HG03558 (cell line): ENCODE measurements at regions not wholly inside any gene's neighbourhood (a gene's known extent, or its start where the extent isn't known, plus 50 kb on each side); places are given as distances from the start of the nearest gene placed in this dataset.

Experiments used
- ATAC-seq: cut with Tn5 transposase; IDR thresholded peaks from one replicate; pipeline ENCODE4 v1.9.1; 2021; ENCODE audit warnings: moderate number of reproducible peaks; ENCODE audit not compliant: unreplicated experiment; ENCODE audit errors: extremely low read depth

GRCh38 chrX:69085151-69085550 lies 80.1 kb downstream of the PJA1 start:
- ATAC-seq: no peak

GRCh38 chrX:69083801-69084200 lies 81.5 kb downstream of the PJA1 start:
- ATAC-seq: no peak

GRCh38 chrX:69083361-69083760 lies 81.9 kb downstream of the PJA1 start:
- no peak for ATAC-seq

GRCh38 chrX:69082753-69083150 lies 82.5 kb downstream of the PJA1 start:
- ATAC-seq: no peak

- no peak for ATAC-seq
Observed at GRCh38 chrX:69082055-69082752, 83.0 kb downstream of the PJA1 start.

- no peak for ATAC-seq
Observed at GRCh38 chrX:69080855-69081465, 84.3 kb downstream of the PJA1 start.

- ATAC-seq: no peak
Observed at GRCh38 chrX:69079268-69079667, 86.0 kb downstream of the PJA1 start.

- ATAC-seq: no peak
Observed at GRCh38 chrX:69077895-69078455, 87.3 kb downstream of the PJA1 start.

GRCh38 chrX:69076088-69076487 lies 89.2 kb downstream of the PJA1 start:
- no peak for ATAC-seq

GRCh38 chrX:69074726-69075125 lies 90.5 kb downstream of the PJA1 start:
- ATAC-seq: no peak

- ATAC-seq: no peak
Observed at GRCh38 chrX:69073721-69074120, 91.5 kb downstream of the PJA1 start.

- no peak for ATAC-seq
Observed at GRCh38 chrX:69073241-69073640, 92.0 kb downstream of the PJA1 start.

- no peak for ATAC-seq
Observed at GRCh38 chrX:69072486-69073006, 92.7 kb downstream of the PJA1 start.

- ATAC-seq: no peak
Observed at GRCh38 chrX:69070949-69071650, 94.2 kb downstream of the PJA1 start.

- ATAC-seq: no peak
Observed at GRCh38 chrX:69069876-69070275, 95.4 kb downstream of the PJA1 start.

- ATAC-seq: no peak
Observed at GRCh38 chrX:69069086-69069445, 96.2 kb downstream of the PJA1 start.

GRCh38 chrX:69068301-69069085 lies 96.8 kb downstream of the PJA1 start:
- no peak for ATAC-seq

- no peak for ATAC-seq
Observed at GRCh38 chrX:69067841-69068240, 97.4 kb downstream of the PJA1 start.

GRCh38 chrX:69066966-69067525 lies 98.2 kb downstream of the PJA1 start:
- ATAC-seq: no peak
